Body of pancreas (tissue), 4 donors: ENCODE measurements at regions not wholly inside any gene's neighbourhood (a gene's known extent, or its start where the extent isn't known, plus 50 kb on each side); places are given as distances from the start of the nearest gene placed in this dataset.

Source experiments
- CTCF ChIP-seq, 7 experiments: fragments of 450-650 bp in 4 of 7; fragments of 200-600 bp in 3 of 7; sonication (generic) in 3 of 7; IDR thresholded peaks; one replicate each; pipeline ENCODE4 v1.5.1; 2016 to 2019; ENCODE audit warnings: antibody characterized with exemption in 7 of 7
- POLR2A ChIP-seq, 3 donors: fragments of 450-650 bp; IDR thresholded peaks; one replicate each; pipeline ENCODE4 v1.6.1; 2016; ENCODE audit warnings: antibody characterized with exemption in 3 of 3, mild to moderate bottlenecking in 2 of 3

- no peak for TF ChIP-seq POLR2A (IDR thresholded peaks at IDR 0.05)
- TF ChIP-seq CTCF (IDR thresholded peaks at IDR 0.05): no peak
These were observed 502.4 kb downstream of the GADD45G start for GRCh38 chr9:90107040-90107725.
